ENCODE measurements at regions not wholly inside any gene's neighbourhood (a gene's known extent, or its start where the extent isn't known, plus 50 kb on each side); places are given as distances from the start of the nearest gene placed in this dataset.

DNA sequence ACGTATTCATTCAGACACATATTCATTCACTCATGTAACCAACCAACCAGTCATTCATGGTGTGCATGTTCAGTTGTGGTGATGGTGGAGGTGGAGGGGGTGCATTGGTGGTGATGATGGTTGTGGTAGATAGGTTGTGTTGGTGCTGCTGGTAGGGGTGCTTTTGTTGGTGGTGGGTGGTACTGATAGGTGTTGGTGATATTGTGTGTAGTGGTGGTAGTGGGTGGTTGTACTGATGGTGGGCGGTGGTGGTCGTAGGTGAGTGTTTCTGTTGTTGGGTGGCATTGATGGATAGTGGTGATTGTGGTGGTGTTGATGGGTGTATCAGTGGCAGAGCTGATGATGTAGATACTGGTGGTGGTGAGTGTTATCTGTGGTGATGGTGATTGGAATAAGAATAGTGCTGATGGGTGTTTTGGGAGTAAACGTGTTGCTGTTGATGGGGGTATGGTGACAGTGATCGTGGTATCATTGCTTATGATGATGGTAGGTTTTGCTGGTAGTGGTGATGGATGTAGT is 59.8 kb upstream of the SHB start:
- Mint-ChIP-seq H3K27me3 (ENCODE audit: low read depth) (peaks cover 13% of the 10 kb centered on the region), H3K4me1 (no peaks in the 10 kb centered on the region), H3K27ac (no peak overlapping the region), H3K9me3 (peaks cover 4% of the 10 kb centered on the region; the same call in 1 of the 2 replicates), H3K36me3 (no peaks in the 10 kb centered on the region), H3K4me3 (no peak overlapping the region)
- ChIA-PET CTCF (no interaction called here), POLR2A (no interaction called here)
- TF ChIP-seq, protein P1, sequence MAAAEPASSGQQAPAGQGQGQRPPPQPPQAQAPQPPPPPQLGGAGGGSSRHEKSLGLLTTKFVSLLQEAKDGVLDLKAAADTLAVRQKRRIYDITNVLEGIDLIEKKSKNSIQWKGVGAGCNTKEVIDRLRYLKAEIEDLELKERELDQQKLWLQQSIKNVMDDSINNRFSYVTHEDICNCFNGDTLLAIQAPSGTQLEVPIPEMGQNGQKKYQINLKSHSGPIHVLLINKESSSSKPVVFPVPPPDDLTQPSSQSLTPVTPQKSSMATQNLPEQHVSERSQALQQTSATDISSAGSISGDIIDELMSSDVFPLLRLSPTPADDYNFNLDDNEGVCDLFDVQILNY (CRISPR knock-in tag; IDR thresholded peaks at IDR 0.05), result no peak
- TF ChIP-seq ZNF317 (CRISPR knock-in tag; IDR thresholded peaks at IDR 0.05; ENCODE audit: borderline replicate concordance, low read depth) (no peak), JUN (CRISPR knock-in tag; IDR thresholded peaks at IDR 0.05) (no peak), GTF2I (CRISPR knock-in tag; conservative IDR thresholded peaks at IDR 0.05) (no peak), ETV6 (CRISPR knock-in tag; IDR thresholded peaks at IDR 0.05) (no peak), TEAD4 (CRISPR knock-in tag; IDR thresholded peaks at IDR 0.05) (no peak), FOXK1 (CRISPR knock-in tag; IDR thresholded peaks at IDR 0.05) (no peak), ZNF232 (CRISPR knock-in tag; IDR thresholded peaks at IDR 0.05) (no peak), ZNF121 (CRISPR knock-in tag; IDR thresholded peaks at IDR 0.05) (no peak), GRHL2 (CRISPR knock-in tag; IDR thresholded peaks at IDR 0.05; ENCODE audit: insufficient replicate concordance, severe bottlenecking) (no peak), MYBL2 (CRISPR knock-in tag; IDR thresholded peaks at IDR 0.05) (no peak)
- TF ChIP-seq, protein P2, sequence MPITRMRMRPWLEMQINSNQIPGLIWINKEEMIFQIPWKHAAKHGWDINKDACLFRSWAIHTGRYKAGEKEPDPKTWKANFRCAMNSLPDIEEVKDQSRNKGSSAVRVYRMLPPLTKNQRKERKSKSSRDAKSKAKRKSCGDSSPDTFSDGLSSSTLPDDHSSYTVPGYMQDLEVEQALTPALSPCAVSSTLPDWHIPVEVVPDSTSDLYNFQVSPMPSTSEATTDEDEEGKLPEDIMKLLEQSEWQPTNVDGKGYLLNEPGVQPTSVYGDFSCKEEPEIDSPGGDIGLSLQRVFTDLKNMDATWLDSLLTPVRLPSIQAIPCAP (CRISPR knock-in tag; IDR thresholded peaks at IDR 0.05), result no peak
- TF ChIP-seq, protein P3, sequence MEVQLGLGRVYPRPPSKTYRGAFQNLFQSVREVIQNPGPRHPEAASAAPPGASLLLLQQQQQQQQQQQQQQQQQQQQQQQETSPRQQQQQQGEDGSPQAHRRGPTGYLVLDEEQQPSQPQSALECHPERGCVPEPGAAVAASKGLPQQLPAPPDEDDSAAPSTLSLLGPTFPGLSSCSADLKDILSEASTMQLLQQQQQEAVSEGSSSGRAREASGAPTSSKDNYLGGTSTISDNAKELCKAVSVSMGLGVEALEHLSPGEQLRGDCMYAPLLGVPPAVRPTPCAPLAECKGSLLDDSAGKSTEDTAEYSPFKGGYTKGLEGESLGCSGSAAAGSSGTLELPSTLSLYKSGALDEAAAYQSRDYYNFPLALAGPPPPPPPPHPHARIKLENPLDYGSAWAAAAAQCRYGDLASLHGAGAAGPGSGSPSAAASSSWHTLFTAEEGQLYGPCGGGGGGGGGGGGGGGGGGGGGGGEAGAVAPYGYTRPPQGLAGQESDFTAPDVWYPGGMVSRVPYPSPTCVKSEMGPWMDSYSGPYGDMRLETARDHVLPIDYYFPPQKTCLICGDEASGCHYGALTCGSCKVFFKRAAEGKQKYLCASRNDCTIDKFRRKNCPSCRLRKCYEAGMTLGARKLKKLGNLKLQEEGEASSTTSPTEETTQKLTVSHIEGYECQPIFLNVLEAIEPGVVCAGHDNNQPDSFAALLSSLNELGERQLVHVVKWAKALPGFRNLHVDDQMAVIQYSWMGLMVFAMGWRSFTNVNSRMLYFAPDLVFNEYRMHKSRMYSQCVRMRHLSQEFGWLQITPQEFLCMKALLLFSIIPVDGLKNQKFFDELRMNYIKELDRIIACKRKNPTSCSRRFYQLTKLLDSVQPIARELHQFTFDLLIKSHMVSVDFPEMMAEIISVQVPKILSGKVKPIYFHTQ (CRISPR knock-in tag; IDR thresholded peaks at IDR 0.05), result no peak
- TF ChIP-seq, protein P4, sequence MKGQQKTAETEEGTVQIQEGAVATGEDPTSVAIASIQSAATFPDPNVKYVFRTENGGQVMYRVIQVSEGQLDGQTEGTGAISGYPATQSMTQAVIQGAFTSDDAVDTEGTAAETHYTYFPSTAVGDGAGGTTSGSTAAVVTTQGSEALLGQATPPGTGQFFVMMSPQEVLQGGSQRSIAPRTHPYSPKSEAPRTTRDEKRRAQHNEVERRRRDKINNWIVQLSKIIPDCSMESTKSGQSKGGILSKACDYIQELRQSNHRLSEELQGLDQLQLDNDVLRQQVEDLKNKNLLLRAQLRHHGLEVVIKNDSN (CRISPR knock-in tag; IDR thresholded peaks at IDR 0.05), result no peak
- TF ChIP-seq, protein P5, sequence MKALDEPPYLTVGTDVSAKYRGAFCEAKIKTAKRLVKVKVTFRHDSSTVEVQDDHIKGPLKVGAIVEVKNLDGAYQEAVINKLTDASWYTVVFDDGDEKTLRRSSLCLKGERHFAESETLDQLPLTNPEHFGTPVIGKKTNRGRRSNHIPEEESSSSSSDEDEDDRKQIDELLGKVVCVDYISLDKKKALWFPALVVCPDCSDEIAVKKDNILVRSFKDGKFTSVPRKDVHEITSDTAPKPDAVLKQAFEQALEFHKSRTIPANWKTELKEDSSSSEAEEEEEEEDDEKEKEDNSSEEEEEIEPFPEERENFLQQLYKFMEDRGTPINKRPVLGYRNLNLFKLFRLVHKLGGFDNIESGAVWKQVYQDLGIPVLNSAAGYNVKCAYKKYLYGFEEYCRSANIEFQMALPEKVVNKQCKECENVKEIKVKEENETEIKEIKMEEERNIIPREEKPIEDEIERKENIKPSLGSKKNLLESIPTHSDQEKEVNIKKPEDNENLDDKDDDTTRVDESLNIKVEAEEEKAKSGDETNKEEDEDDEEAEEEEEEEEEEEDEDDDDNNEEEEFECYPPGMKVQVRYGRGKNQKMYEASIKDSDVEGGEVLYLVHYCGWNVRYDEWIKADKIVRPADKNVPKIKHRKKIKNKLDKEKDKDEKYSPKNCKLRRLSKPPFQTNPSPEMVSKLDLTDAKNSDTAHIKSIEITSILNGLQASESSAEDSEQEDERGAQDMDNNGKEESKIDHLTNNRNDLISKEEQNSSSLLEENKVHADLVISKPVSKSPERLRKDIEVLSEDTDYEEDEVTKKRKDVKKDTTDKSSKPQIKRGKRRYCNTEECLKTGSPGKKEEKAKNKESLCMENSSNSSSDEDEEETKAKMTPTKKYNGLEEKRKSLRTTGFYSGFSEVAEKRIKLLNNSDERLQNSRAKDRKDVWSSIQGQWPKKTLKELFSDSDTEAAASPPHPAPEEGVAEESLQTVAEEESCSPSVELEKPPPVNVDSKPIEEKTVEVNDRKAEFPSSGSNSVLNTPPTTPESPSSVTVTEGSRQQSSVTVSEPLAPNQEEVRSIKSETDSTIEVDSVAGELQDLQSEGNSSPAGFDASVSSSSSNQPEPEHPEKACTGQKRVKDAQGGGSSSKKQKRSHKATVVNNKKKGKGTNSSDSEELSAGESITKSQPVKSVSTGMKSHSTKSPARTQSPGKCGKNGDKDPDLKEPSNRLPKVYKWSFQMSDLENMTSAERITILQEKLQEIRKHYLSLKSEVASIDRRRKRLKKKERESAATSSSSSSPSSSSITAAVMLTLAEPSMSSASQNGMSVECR (CRISPR knock-in tag; IDR thresholded peaks at IDR 0.05; ENCODE audit: borderline replicate concordance), result no peak
- TF ChIP-seq, protein P6, sequence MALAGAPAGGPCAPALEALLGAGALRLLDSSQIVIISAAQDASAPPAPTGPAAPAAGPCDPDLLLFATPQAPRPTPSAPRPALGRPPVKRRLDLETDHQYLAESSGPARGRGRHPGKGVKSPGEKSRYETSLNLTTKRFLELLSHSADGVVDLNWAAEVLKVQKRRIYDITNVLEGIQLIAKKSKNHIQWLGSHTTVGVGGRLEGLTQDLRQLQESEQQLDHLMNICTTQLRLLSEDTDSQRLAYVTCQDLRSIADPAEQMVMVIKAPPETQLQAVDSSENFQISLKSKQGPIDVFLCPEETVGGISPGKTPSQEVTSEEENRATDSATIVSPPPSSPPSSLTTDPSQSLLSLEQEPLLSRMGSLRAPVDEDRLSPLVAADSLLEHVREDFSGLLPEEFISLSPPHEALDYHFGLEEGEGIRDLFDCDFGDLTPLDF (CRISPR knock-in tag; IDR thresholded peaks at IDR 0.05), result no peak
- TF ChIP-seq, protein P7, sequence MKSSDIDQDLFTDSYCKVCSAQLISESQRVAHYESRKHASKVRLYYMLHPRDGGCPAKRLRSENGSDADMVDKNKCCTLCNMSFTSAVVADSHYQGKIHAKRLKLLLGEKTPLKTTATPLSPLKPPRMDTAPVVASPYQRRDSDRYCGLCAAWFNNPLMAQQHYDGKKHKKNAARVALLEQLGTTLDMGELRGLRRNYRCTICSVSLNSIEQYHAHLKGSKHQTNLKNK (CRISPR knock-in tag; IDR thresholded peaks at IDR 0.05), result no peak
- TF ChIP-seq, protein P8, sequence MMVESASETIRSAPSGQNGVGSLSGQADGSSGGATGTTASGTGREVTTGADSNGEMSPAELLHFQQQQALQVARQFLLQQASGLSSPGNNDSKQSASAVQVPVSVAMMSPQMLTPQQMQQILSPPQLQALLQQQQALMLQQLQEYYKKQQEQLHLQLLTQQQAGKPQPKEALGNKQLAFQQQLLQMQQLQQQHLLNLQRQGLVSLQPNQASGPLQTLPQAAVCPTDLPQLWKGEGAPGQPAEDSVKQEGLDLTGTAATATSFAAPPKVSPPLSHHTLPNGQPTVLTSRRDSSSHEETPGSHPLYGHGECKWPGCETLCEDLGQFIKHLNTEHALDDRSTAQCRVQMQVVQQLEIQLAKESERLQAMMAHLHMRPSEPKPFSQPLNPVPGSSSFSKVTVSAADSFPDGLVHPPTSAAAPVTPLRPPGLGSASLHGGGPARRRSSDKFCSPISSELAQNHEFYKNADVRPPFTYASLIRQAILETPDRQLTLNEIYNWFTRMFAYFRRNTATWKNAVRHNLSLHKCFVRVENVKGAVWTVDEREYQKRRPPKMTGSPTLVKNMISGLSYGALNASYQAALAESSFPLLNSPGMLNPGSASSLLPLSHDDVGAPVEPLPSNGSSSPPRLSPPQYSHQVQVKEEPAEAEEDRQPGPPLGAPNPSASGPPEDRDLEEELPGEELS (CRISPR knock-in tag; IDR thresholded peaks at IDR 0.05), result no peak
- TF ChIP-seq, protein P9, sequence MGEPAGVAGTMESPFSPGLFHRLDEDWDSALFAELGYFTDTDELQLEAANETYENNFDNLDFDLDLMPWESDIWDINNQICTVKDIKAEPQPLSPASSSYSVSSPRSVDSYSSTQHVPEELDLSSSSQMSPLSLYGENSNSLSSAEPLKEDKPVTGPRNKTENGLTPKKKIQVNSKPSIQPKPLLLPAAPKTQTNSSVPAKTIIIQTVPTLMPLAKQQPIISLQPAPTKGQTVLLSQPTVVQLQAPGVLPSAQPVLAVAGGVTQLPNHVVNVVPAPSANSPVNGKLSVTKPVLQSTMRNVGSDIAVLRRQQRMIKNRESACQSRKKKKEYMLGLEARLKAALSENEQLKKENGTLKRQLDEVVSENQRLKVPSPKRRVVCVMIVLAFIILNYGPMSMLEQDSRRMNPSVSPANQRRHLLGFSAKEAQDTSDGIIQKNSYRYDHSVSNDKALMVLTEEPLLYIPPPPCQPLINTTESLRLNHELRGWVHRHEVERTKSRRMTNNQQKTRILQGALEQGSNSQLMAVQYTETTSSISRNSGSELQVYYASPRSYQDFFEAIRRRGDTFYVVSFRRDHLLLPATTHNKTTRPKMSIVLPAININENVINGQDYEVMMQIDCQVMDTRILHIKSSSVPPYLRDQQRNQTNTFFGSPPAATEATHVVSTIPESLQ (CRISPR knock-in tag; IDR thresholded peaks at IDR 0.05), result no peak
- TF ChIP-seq, protein P10, sequence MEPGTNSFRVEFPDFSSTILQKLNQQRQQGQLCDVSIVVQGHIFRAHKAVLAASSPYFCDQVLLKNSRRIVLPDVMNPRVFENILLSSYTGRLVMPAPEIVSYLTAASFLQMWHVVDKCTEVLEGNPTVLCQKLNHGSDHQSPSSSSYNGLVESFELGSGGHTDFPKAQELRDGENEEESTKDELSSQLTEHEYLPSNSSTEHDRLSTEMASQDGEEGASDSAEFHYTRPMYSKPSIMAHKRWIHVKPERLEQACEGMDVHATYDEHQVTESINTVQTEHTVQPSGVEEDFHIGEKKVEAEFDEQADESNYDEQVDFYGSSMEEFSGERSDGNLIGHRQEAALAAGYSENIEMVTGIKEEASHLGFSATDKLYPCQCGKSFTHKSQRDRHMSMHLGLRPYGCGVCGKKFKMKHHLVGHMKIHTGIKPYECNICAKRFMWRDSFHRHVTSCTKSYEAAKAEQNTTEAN (CRISPR knock-in tag; IDR thresholded peaks at IDR 0.05), result no peak
- DNase-seq (ENCODE audit: low spot score), result no peak
- no peak for ATAC-seq

All from WTC11 (cell line).